Epithelial cell of esophagus (primary cell): ENCODE measurements at regions not wholly inside any gene's neighbourhood (a gene's known extent, or its start where the extent isn't known, plus 50 kb on each side); places are given as distances from the start of the nearest gene placed in this dataset.

Experiments
- DNase-seq: peaks from one replicate; pipeline ENCODE4 v3.0.0; 2010; ENCODE audit warnings: low read depth
- H3K4me3 ChIP-seq: 2 replicates; pipeline ENCODE4 v1.5.1; 2011; ENCODE audit warnings: mild to moderate bottlenecking, low read length, control low read depth
- TF ChIP-seq, protein P1 (sequence below): IDR thresholded peaks from 2 replicates; pipeline ENCODE4 v1.5.1; 2011; ENCODE audit warnings: low read depth, mild to moderate bottlenecking, low read length, control low read depth, inconsistent platforms; ENCODE audit not compliant: insufficient read depth; ENCODE audit errors: missing control alignments

DNA sequence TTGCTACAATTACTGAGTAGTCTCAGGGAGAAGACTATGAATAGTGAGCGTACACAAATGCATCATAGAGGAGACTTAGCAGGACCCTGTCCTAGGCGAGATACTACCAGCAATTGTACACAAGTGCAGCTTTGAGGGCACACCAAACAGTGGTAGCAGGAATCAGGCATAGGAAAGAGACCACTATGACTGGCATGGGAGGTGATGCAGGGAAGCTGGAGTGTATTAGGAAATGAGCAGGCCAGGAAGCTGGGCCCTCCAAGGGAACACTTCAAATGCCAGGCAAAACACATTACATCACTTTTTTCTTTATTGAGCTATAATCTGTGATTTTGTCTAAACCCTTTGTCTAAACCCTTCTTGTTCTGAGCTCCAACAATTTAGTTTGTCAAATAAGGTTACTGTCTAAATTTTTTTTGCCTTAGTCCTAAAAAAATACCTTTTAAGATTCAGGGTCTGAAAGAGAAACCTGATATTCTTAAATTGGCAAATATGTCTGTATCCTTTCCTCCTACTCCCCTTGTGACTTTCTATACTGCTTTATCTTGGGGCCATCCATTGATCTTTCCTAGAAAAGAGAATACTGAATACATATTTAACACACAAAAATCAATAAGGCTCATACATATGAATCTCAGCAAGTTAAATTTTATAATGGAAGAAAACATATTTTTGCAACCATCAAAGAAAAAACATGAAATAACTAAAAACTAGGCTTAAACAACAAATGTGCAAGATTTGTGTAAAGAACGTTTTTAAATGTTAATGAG is 193.8 kb upstream of the PHYHIPL start:
- TF ChIP-seq, protein P1, sequence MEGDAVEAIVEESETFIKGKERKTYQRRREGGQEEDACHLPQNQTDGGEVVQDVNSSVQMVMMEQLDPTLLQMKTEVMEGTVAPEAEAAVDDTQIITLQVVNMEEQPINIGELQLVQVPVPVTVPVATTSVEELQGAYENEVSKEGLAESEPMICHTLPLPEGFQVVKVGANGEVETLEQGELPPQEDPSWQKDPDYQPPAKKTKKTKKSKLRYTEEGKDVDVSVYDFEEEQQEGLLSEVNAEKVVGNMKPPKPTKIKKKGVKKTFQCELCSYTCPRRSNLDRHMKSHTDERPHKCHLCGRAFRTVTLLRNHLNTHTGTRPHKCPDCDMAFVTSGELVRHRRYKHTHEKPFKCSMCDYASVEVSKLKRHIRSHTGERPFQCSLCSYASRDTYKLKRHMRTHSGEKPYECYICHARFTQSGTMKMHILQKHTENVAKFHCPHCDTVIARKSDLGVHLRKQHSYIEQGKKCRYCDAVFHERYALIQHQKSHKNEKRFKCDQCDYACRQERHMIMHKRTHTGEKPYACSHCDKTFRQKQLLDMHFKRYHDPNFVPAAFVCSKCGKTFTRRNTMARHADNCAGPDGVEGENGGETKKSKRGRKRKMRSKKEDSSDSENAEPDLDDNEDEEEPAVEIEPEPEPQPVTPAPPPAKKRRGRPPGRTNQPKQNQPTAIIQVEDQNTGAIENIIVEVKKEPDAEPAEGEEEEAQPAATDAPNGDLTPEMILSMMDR = no peak
- no peak overlapping the region for H3K4me3 ChIP-seq
- DNase-seq = no peak

DNA sequence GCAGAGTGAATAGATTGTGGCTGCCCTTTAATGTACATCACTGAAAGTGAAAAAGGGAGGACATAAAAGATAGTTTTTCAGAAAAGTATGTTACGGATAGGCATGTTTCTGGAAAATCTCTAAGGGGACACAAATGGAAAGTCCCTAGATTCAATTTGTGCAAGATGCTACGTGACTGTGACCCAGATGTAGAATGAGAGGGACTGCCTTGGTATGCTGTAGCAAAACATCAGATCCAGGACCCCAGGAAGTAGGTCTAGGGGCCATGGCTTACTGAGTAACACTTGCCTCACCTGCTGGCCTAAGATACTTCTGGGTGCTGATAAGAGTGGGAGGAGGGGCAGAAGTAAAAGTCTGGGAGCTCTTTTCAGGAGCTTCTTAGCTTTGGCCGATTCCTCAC is 191.2 kb upstream of the PHYHIPL start:
- DNase-seq = no peak
- no peak overlapping the region for H3K4me3 ChIP-seq
- TF ChIP-seq, protein P1 = no peak

DNA sequence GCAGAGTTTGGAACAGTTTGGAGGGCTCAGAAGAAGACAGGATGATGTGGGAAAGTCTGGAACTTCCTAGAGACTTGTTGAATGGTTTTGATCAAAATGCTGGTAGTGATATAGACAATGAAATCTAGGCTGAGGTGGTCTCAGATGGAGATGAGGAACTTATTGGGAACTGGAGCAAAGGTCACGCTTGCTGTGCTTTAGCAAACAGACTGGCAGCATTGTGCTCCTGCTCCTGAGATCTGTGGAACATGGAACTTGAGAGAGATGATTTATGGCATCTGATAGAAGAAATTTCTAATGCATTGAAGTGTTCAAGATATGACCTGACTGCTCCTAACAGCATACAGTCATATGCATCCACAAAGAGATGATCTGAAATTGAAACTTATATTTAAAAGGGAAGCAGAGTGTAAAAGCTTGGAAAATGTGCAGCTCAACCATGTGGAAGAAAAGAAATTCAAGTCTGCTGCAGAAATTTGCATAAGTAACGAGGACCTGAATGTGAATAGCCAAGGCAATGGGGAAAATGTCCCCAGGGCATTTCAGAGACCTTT is 186.9 kb upstream of the PHYHIPL start:
- TF ChIP-seq, protein P1 = no peak

DNA sequence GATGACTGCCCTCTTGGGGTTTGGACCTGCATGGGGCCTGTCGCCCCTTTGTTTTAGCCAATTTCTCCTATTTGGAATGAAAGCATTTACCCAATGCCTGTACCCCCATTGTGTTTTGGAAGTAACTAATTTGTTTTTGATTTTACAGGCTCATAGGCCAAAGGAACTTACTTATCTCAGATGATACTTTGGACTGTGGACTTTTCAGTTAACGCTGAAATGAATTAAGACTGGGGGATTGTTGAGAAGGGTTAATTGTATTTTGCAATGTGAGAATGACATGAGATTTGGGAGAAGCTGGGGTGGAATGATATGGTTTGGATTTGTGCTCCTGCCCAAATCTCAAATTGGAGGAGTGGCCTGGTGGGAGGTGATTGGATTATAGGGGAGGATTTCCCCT is 185.8 kb upstream of the PHYHIPL start:
- no peak for DNase-seq
- H3K4me3 ChIP-seq = no peak overlapping the region
- TF ChIP-seq, protein P1 = no peak

More for the DNA sequence above, 186.9 kb upstream of the PHYHIPL start:
- no peak overlapping the region for H3K4me3 ChIP-seq
- no peak for DNase-seq

DNA sequence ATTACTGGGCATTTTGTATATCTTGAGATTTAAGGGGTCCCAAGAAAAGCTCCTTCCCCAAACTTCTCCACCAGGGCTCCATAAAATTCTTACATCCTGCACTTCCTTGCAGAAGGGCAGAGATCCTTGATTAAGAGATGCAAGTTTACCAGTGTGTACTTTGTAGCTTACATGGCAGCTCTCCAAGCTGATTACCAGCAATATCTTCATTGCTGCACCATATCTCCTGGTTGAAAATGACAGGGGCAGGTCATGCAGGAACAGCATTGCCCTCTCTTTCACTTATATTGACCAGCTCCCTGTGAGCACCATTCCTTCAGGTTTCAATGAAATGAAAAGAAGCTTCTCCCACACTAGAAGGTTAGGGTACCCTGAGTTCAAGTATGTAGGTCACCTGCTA is 184.6 kb upstream of the PHYHIPL start:
- no peak overlapping the region for H3K4me3 ChIP-seq
- no peak for DNase-seq
- TF ChIP-seq, protein P1 = no peak

DNA sequence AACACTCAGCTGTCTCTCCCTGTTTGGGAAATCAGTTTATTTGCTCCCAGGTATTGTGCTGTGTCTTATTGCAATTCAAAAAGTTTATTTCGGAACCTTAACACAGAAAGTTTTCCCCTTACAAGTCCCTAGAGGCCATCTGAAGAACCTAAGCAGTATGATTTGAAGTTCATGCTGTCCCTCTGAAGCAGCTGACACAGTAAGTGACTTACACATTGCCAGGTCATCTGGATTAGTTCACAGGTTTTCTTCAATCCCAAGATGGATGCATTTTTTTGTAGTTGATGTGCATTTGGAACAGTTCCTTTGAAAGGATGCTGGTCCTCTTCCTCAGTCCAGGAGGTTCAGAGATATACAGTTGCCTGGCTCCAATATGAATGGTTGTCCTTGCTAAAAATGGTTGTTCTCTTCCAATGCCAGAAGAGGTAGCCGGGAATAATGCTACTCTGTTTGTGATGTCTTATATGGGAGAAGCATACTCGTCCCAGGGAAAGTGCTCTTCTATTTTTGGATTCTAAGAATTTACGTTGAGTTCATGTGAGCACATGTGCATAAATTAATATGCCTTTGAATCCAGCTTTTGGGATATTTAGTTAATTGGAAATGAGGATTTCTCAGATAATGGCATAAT is 183.5 kb upstream of the PHYHIPL start:
- DNase-seq = no peak
- TF ChIP-seq, protein P1 = no peak
- H3K4me3 ChIP-seq = no peak overlapping the region
